HS-27A (cell line): ENCODE measurements at regions not wholly inside any gene's neighbourhood (a gene's known extent, or its start where the extent isn't known, plus 50 kb on each side); places are given as distances from the start of the nearest gene placed in this dataset.
"Not testable (repeated sequence)": the region's sequence is repeated elsewhere in the genome, so short reads cannot be mapped to it uniquely, and the experiment has no call there.

Source experiments
- DNase-seq: peaks from one replicate; pipeline ENCODE4 v3.0.0-alpha.2; 2012; ENCODE audit warnings: low read depth, missing footprints

- no peak for DNase-seq
These were observed 411.2 kb upstream of the HS3ST1 start for GRCh38 chr4:11839889-11840288.

- DNase-seq: no peak
These were observed 403.0 kb upstream of the HS3ST1 start for GRCh38 chr4:11831739-11832138.

- DNase-seq: no peak
These were observed 395.9 kb upstream of the HS3ST1 start for GRCh38 chr4:11824566-11824965.

GRCh38 chr4:11821772-11822430 is 393.2 kb upstream of the HS3ST1 start:
- DNase-seq: no peak

- no peak for DNase-seq
These were observed 388.4 kb upstream of the HS3ST1 start for GRCh38 chr4:11817088-11817487.

- DNase-seq: no peak
These were observed 386.1 kb upstream of the HS3ST1 start for GRCh38 chr4:11814758-11815157.

GRCh38 chr4:11813951-11814446 is 385.3 kb upstream of the HS3ST1 start:
- no peak for DNase-seq

GRCh38 chr4:11811521-11811920 is 382.8 kb upstream of the HS3ST1 start:
- not testable (repeated sequence) for DNase-seq

- DNase-seq: no peak
These were observed 377.1 kb upstream of the HS3ST1 start for GRCh38 chr4:11805842-11806241.

GRCh38 chr4:11801466-11802446 is 373.1 kb upstream of the HS3ST1 start:
- no peak for DNase-seq

- no peak for DNase-seq
These were observed 370.5 kb upstream of the HS3ST1 start for GRCh38 chr4:11799196-11799595.

GRCh38 chr4:11791797-11792196 is 363.1 kb upstream of the HS3ST1 start:
- DNase-seq: no peak

- DNase-seq: no peak
These were observed 361.5 kb upstream of the HS3ST1 start for GRCh38 chr4:11790230-11790629.

- no peak for DNase-seq
These were observed 354.9 kb upstream of the HS3ST1 start for GRCh38 chr4:11783588-11783987.

GRCh38 chr4:11782859-11783258 is 354.2 kb upstream of the HS3ST1 start:
- DNase-seq: no peak

- DNase-seq: no peak
These were observed 348.8 kb upstream of the HS3ST1 start for GRCh38 chr4:11777447-11777846.

- DNase-seq: no peak
These were observed 345.7 kb upstream of the HS3ST1 start for GRCh38 chr4:11774346-11774745.

- DNase-seq: no peak
These were observed 345.1 kb upstream of the HS3ST1 start for GRCh38 chr4:11773798-11774197.

GRCh38 chr4:11769434-11769833 is 340.7 kb upstream of the HS3ST1 start:
- no peak for DNase-seq

- no peak for DNase-seq
These were observed 339.7 kb upstream of the HS3ST1 start for GRCh38 chr4:11768251-11768972.

- no peak for DNase-seq
These were observed 337.3 kb upstream of the HS3ST1 start for GRCh38 chr4:11765849-11766453.
